Liver (tissue), 3 donors: ENCODE measurements at regions not wholly inside any gene's neighbourhood (a gene's known extent, or its start where the extent isn't known, plus 50 kb on each side); places are given as distances from the start of the nearest gene placed in this dataset.

Experiments used
- RAD21 ChIP-seq, 2 donors: IDR thresholded peaks; 2 replicates each; pipeline ENCODE4 v1.6.1; 2016; ENCODE audit warnings: antibody characterized with exemption in 2 of 2, mild to moderate bottlenecking in 2 of 2
- YY1 ChIP-seq: IDR thresholded peaks from 2 replicates; pipeline ENCODE4 v1.6.1; 2016; ENCODE audit warnings: antibody characterized with exemption, mild to moderate bottlenecking
- TF ChIP-seq, protein P1 (sequence below): fragments of 150-350 bp; IDR thresholded peaks from 2 replicates; pipeline ENCODE4 v1.5.1; 2017; ENCODE audit warnings: improper control_type of control experiment, low read depth, low read length; ENCODE audit not compliant: missing input control
- TF ChIP-seq, protein P2 (sequence below): IDR thresholded peaks from 2 replicates; pipeline ENCODE4 v1.6.1; 2016; ENCODE audit warnings: antibody characterized with exemption, mild to moderate bottlenecking
- donor health status: healthy.
- donor health status: healthy.

- TF ChIP-seq, protein P1, sequence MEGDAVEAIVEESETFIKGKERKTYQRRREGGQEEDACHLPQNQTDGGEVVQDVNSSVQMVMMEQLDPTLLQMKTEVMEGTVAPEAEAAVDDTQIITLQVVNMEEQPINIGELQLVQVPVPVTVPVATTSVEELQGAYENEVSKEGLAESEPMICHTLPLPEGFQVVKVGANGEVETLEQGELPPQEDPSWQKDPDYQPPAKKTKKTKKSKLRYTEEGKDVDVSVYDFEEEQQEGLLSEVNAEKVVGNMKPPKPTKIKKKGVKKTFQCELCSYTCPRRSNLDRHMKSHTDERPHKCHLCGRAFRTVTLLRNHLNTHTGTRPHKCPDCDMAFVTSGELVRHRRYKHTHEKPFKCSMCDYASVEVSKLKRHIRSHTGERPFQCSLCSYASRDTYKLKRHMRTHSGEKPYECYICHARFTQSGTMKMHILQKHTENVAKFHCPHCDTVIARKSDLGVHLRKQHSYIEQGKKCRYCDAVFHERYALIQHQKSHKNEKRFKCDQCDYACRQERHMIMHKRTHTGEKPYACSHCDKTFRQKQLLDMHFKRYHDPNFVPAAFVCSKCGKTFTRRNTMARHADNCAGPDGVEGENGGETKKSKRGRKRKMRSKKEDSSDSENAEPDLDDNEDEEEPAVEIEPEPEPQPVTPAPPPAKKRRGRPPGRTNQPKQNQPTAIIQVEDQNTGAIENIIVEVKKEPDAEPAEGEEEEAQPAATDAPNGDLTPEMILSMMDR = no peak
- TF ChIP-seq, protein P2, sequence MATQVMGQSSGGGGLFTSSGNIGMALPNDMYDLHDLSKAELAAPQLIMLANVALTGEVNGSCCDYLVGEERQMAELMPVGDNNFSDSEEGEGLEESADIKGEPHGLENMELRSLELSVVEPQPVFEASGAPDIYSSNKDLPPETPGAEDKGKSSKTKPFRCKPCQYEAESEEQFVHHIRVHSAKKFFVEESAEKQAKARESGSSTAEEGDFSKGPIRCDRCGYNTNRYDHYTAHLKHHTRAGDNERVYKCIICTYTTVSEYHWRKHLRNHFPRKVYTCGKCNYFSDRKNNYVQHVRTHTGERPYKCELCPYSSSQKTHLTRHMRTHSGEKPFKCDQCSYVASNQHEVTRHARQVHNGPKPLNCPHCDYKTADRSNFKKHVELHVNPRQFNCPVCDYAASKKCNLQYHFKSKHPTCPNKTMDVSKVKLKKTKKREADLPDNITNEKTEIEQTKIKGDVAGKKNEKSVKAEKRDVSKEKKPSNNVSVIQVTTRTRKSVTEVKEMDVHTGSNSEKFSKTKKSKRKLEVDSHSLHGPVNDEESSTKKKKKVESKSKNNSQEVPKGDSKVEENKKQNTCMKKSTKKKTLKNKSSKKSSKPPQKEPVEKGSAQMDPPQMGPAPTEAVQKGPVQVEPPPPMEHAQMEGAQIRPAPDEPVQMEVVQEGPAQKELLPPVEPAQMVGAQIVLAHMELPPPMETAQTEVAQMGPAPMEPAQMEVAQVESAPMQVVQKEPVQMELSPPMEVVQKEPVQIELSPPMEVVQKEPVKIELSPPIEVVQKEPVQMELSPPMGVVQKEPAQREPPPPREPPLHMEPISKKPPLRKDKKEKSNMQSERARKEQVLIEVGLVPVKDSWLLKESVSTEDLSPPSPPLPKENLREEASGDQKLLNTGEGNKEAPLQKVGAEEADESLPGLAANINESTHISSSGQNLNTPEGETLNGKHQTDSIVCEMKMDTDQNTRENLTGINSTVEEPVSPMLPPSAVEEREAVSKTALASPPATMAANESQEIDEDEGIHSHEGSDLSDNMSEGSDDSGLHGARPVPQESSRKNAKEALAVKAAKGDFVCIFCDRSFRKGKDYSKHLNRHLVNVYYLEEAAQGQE = no peak
- TF ChIP-seq RAD21 (IDR thresholded peaks at IDR 0.05) = no peak
- TF ChIP-seq YY1 = no peak
These were observed 90.7 kb downstream of the DDX1 start for GRCh38 chr2:15682354-15682753.
